Mesothelial cell of epicardium (in vitro differentiated cells): ENCODE measurements at regions not wholly inside any gene's neighbourhood (a gene's known extent, or its start where the extent isn't known, plus 50 kb on each side); places are given as distances from the start of the nearest gene placed in this dataset.

Experiments
- DNase-seq, 2 experiments: peaks; one replicate each; pipeline ENCODE4 v3.0.0; 2021; ENCODE audit warnings: low spot score in 2 of 2; ENCODE audit not compliant: unreplicated experiment in 2 of 2
- H3K27ac Mint-ChIP-seq: 2 replicates; pipeline ENCODE4 v1.8.0; 2021; ENCODE audit warnings: mixed read lengths
- H3K27me3 Mint-ChIP-seq: 2 replicates; pipeline ENCODE4 v1.8.0; 2021; ENCODE audit warnings: low read depth, mixed read lengths
- H3K36me3 Mint-ChIP-seq: 2 replicates; pipeline ENCODE4 v1.8.0; 2021; ENCODE audit warnings: mixed read lengths
- H3K4me1 Mint-ChIP-seq: 2 replicates; pipeline ENCODE4 v1.8.0; 2021; ENCODE audit warnings: mixed read lengths
- H3K4me3 Mint-ChIP-seq: 2 replicates; pipeline ENCODE4 v1.8.0; 2021; ENCODE audit warnings: mild to moderate bottlenecking, moderate library complexity, mixed read lengths
- H3K9me3 Mint-ChIP-seq: 2 replicates; pipeline ENCODE4 v1.8.0; 2021; ENCODE audit warnings: mixed read lengths
- TF ChIP-seq, protein P1 (sequence below): fragments of 200-600 bp; sonication (generic); IDR thresholded peaks from one replicate; pipeline ENCODE4 v1.5.0; 2021; ENCODE audit warnings: antibody characterized with exemption; ENCODE audit not compliant: unreplicated experiment

- H3K9me3 Mint-ChIP-seq: no peaks in the 10 kb centered on the region
- TF ChIP-seq, protein P1, sequence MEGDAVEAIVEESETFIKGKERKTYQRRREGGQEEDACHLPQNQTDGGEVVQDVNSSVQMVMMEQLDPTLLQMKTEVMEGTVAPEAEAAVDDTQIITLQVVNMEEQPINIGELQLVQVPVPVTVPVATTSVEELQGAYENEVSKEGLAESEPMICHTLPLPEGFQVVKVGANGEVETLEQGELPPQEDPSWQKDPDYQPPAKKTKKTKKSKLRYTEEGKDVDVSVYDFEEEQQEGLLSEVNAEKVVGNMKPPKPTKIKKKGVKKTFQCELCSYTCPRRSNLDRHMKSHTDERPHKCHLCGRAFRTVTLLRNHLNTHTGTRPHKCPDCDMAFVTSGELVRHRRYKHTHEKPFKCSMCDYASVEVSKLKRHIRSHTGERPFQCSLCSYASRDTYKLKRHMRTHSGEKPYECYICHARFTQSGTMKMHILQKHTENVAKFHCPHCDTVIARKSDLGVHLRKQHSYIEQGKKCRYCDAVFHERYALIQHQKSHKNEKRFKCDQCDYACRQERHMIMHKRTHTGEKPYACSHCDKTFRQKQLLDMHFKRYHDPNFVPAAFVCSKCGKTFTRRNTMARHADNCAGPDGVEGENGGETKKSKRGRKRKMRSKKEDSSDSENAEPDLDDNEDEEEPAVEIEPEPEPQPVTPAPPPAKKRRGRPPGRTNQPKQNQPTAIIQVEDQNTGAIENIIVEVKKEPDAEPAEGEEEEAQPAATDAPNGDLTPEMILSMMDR: no peak
- H3K4me1 Mint-ChIP-seq: no peaks in the 10 kb centered on the region
- DNase-seq: no peak
- H3K36me3 Mint-ChIP-seq: no peaks in the 10 kb centered on the region
- H3K4me3 Mint-ChIP-seq: no peak overlapping the region
- peaks cover 4% of the 10 kb centered on the region for H3K27me3 Mint-ChIP-seq
- no peak overlapping the region for H3K27ac Mint-ChIP-seq
These were observed 783.3 kb downstream of the PLCL1 start for GRCh38 chr2:198587741-198588140.

DNA sequence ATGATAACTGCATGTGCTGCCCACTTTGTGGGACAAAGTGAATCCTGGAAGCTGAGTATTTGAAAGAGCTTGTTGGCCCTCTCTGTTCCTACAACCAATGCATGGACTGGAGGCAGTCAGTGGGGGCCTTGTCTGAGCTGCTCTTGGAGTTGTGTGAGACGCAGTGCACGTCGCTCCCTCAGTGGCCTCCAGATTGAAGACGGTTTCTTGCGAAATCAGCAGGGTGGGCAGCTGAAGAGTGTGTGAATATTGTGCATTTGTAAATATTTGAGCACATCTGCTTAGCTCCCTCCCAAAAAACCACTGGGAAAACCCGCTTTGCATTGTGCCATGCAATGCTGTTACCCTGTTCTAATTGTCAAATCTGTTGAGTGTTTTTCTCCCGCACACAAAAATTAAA, 782.8 kb downstream of the PLCL1 start:
- TF ChIP-seq, protein P1: no peak
- Mint-ChIP-seq H3K36me3 (no peaks in the 10 kb centered on the region), H3K27me3 (peaks cover 4% of the 10 kb centered on the region), H3K4me1 (no peaks in the 10 kb centered on the region), H3K9me3 (no peaks in the 10 kb centered on the region), H3K27ac (no peak overlapping the region), H3K4me3 (no peak overlapping the region)
- no peak for DNase-seq

- no peak overlapping the region for H3K27ac Mint-ChIP-seq
- H3K36me3 Mint-ChIP-seq: no peaks in the 10 kb centered on the region
- no peak overlapping the region for H3K4me3 Mint-ChIP-seq
- H3K4me1 Mint-ChIP-seq: no peaks in the 10 kb centered on the region
- no peak for DNase-seq
- TF ChIP-seq, protein P1: no peak
- H3K9me3 Mint-ChIP-seq: no peaks in the 10 kb centered on the region
- H3K27me3 Mint-ChIP-seq: peaks cover 8% of the 10 kb centered on the region
These were observed 767.0 kb downstream of the PLCL1 start for GRCh38 chr2:198571393-198571792.

DNA sequence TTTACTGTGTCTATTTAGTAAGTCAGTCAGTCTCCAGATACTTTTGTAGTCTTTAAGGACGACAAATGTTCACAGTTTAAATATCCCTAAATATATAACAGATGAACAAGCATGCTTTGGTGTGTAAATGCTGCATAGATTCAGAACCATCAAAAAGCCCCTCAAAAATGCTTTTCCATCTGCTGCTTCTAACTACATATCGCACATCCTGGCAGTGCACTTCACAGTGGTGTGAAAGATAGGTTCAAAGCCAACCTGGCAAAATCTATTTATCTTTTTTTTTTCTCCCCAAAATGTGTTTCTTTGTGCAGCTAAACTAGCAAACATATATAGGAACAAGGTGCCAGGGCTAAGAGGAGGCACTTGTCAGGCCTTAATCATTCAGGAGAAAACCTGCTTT, 753.8 kb downstream of the PLCL1 start:
- Mint-ChIP-seq H3K4me3 (no peak overlapping the region), H3K27me3 (peaks cover 1% of the 10 kb centered on the region), H3K4me1 (no peaks in the 10 kb centered on the region), H3K27ac (no peak overlapping the region), H3K9me3 (peaks cover 29% of the 10 kb centered on the region), H3K36me3 (no peaks in the 10 kb centered on the region)
- no peak for DNase-seq
- TF ChIP-seq, protein P1: no peak

DNA sequence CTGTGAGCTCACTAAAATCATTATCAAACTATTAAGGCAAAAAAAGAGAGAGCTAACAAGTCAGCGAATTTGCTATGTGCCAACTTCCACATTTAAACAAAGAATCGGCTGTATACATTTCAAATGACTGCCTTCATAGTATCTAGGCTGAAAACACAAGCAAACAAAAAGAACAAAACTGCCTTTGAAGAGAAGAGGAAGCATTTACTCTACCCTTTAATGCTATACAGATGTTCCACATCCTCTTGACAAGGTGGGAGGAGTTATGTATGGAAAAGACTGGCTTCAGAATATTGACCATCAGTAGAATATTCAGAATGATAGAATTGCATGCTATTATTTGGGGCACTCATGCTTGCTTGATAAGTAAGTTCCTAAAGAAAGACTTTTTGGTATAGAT, 741.7 kb downstream of the PLCL1 start:
- TF ChIP-seq, protein P1: no peak
- no peaks in the 10 kb centered on the region for H3K27me3 Mint-ChIP-seq
- H3K9me3 Mint-ChIP-seq: no peaks in the 10 kb centered on the region
- no peak overlapping the region for H3K27ac Mint-ChIP-seq
- H3K4me3 Mint-ChIP-seq: no peak overlapping the region
- DNase-seq: no peak
- peaks cover 2% of the 10 kb centered on the region for H3K4me1 Mint-ChIP-seq
- H3K36me3 Mint-ChIP-seq: no peaks in the 10 kb centered on the region

- TF ChIP-seq, protein P1: no peak
- Mint-ChIP-seq H3K27me3 (no peaks in the 10 kb centered on the region), H3K36me3 (no peaks in the 10 kb centered on the region), H3K27ac (no peak overlapping the region), H3K4me1 (peaks cover 2% of the 10 kb centered on the region), H3K4me3 (no peak overlapping the region), H3K9me3 (no peaks in the 10 kb centered on the region)
- no peak for DNase-seq
These were observed 741.0 kb downstream of the PLCL1 start for GRCh38 chr2:198545411-198545810.
